HEK293 (cell line): ENCODE measurements at regions not wholly inside any gene's neighbourhood (a gene's known extent, or its start where the extent isn't known, plus 50 kb on each side); places are given as distances from the start of the nearest gene placed in this dataset.

Source experiments
- CTCF ChIA-PET: fragments of 350-600 bp; formaldehyde crosslinking; extraction: SDS; loops from one replicate; lab custom pipeline; 2021; ENCODE audit warnings: antibody characterized with exemption; lab: Yijun Ruan, JAX
- POLR2A ChIA-PET: fragments of 300-600 bp; formaldehyde crosslinking; extraction: SDS; loops from one replicate; lab custom pipeline; 2020; ENCODE audit warnings: antibody characterized with exemption, inconsistent platforms; lab: Yijun Ruan, JAX
- H3K27ac ChIP-seq: fragments of 200-500 bp; sonication (Bioruptor generic); 2 replicates; pipeline ENCODE4 v1.5.1; 2014; ENCODE audit warnings: low read depth, low read length, control low read depth, inconsistent platforms; ENCODE audit errors: extremely low read depth
- H3K36me3 ChIP-seq, 2 experiments: fragments of 200-500 bp in 1 of 2; sonication (Bioruptor generic) in 1 of 2; 1 replicate in 1 of 2; 2 replicates in 1 of 2; pipeline ENCODE4 v1.5.1; 2014 to 2017; ENCODE audit warnings: inconsistent platforms in 2 of 2, low read length in 2 of 2; ENCODE audit not compliant: control insufficient read depth in 2 of 2, insufficient read depth in 1 of 2
- H3K4me1 ChIP-seq: fragments of 200-500 bp; sonication (Bioruptor generic); 2 replicates; pipeline ENCODE4 v1.5.1; 2014; ENCODE audit warnings: mild to moderate bottlenecking, low read length, inconsistent platforms; ENCODE audit not compliant: control insufficient read depth, insufficient read depth
- H3K4me3 ChIP-seq: 2 replicates; pipeline ENCODE4 v1.5.1; 2011; ENCODE audit warnings: low read depth, mild to moderate bottlenecking, control low read depth, low read length, moderate library complexity
- H3K9me3 ChIP-seq: fragments of 200-500 bp; sonication (Bioruptor generic); 2 replicates; pipeline ENCODE4 v1.5.1; 2014; ENCODE audit warnings: low read depth, low read length, inconsistent platforms; ENCODE audit not compliant: control insufficient read depth, insufficient read depth
- BCL11A ChIP-seq: fragments of 450-650 bp; formaldehyde crosslinking; IDR thresholded peaks from 2 replicates; pipeline ENCODE4 v1.5.1; 2016; ENCODE audit warnings: low read depth, missing biosample characterization, missing genetic modification characterization
- HOXA7 ChIP-seq: sonication (generic); formaldehyde crosslinking; IDR thresholded peaks from 2 replicates; pipeline ENCODE4 v1.8.1; 2022; ENCODE audit warnings: missing genetic modification reagents, borderline replicate concordance
- HOXC10 ChIP-seq: sonication (generic); formaldehyde crosslinking; IDR thresholded peaks from 2 replicates; pipeline ENCODE4 v1.8.1; 2023; ENCODE audit warnings: mild to moderate bottlenecking, missing genetic modification reagents
- KLF7 ChIP-seq: fragments of 450-650 bp; formaldehyde crosslinking; IDR thresholded peaks from 2 replicates; pipeline ENCODE4 v1.5.1; 2016; ENCODE audit warnings: missing biosample characterization, missing genetic modification characterization, borderline replicate concordance
- KLF9 ChIP-seq: fragments of 450-650 bp; formaldehyde crosslinking; IDR thresholded peaks from 2 replicates; pipeline ENCODE4 v1.5.1; 2016; ENCODE audit warnings: missing biosample characterization, missing genetic modification characterization, low read depth
- SETDB1 ChIP-seq: IDR thresholded peaks from one replicate; pipeline ENCODE4 v1.6.1; 2017; ENCODE audit warnings: mild to moderate bottlenecking, low read length, moderate library complexity, mixed read lengths; ENCODE audit not compliant: insufficient read length
- SP2 ChIP-seq: fragments of 450-650 bp; formaldehyde crosslinking; IDR thresholded peaks from 2 replicates; pipeline ENCODE4 v1.5.1; 2016; ENCODE audit warnings: missing biosample characterization, missing genetic modification characterization
- WT1 ChIP-seq: fragments of 450-650 bp; formaldehyde crosslinking; IDR thresholded peaks from 2 replicates; pipeline ENCODE4 v1.5.1; 2016; ENCODE audit warnings: missing biosample characterization, missing genetic modification characterization
- ZBTB10 ChIP-seq: fragments of 450-650 bp; formaldehyde crosslinking; IDR thresholded peaks from 2 replicates; pipeline ENCODE4 v1.5.1; 2016; ENCODE audit warnings: missing biosample characterization, missing genetic modification characterization
- ZBTB49 ChIP-seq: fragments of 450-650 bp; formaldehyde crosslinking; IDR thresholded peaks from 2 replicates; pipeline ENCODE4 v1.5.1; 2016; ENCODE audit warnings: missing biosample characterization, missing genetic modification characterization, low read depth
- ZFHX2 ChIP-seq: fragments of 450-650 bp; formaldehyde crosslinking; conservative IDR thresholded peaks from 2 replicates; pipeline ENCODE4 v1.5.1; 2016; ENCODE audit warnings: missing biosample characterization, missing genetic modification characterization
- ZNF132 ChIP-seq: fragments of 450-650 bp; formaldehyde crosslinking; IDR thresholded peaks from 2 replicates; pipeline ENCODE4 v1.5.1; 2017; ENCODE audit warnings: missing biosample characterization, missing genetic modification characterization, borderline replicate concordance
- ZNF138 ChIP-seq: fragments of 450-650 bp; formaldehyde crosslinking; IDR thresholded peaks from 2 replicates; pipeline ENCODE4 v1.5.1; 2016; ENCODE audit warnings: missing biosample characterization, missing genetic modification characterization, borderline replicate concordance
- ZNF18 ChIP-seq: fragments of 450-650 bp; formaldehyde crosslinking; IDR thresholded peaks from 2 replicates; pipeline ENCODE4 v1.5.1; 2016; ENCODE audit warnings: missing biosample characterization, missing genetic modification characterization
- ZNF2 ChIP-seq: fragments of 450-650 bp; formaldehyde crosslinking; IDR thresholded peaks from 2 replicates; pipeline ENCODE4 v1.5.1; 2016; ENCODE audit warnings: missing biosample characterization, missing genetic modification characterization
- ZNF202 ChIP-seq: fragments of 450-650 bp; formaldehyde crosslinking; IDR thresholded peaks from 2 replicates; pipeline ENCODE4 v1.5.1; 2016; ENCODE audit warnings: missing biosample characterization, missing genetic modification characterization, borderline replicate concordance
- ZNF354C ChIP-seq: fragments of 450-650 bp; formaldehyde crosslinking; IDR thresholded peaks from 2 replicates; pipeline ENCODE4 v1.5.1; 2016; ENCODE audit warnings: missing biosample characterization, missing genetic modification characterization, low read depth, borderline replicate concordance
- ZNF362 ChIP-seq: fragments of 450-650 bp; formaldehyde crosslinking; IDR thresholded peaks from 2 replicates; pipeline ENCODE4 v1.5.1; 2016; ENCODE audit warnings: missing biosample characterization, missing genetic modification characterization
- ZNF544 ChIP-seq: fragments of 450-650 bp; formaldehyde crosslinking; IDR thresholded peaks from 2 replicates; pipeline ENCODE4 v1.5.0; 2017; ENCODE audit warnings: missing biosample characterization, missing genetic modification characterization
- ZNF558 ChIP-seq: fragments of 450-650 bp; formaldehyde crosslinking; IDR thresholded peaks from 2 replicates; pipeline ENCODE4 v1.5.1; 2016; ENCODE audit warnings: missing biosample characterization, missing genetic modification characterization
- ZNF580 ChIP-seq: fragments of 450-650 bp; formaldehyde crosslinking; IDR thresholded peaks from 2 replicates; pipeline ENCODE4 v1.5.1; 2016; ENCODE audit warnings: missing biosample characterization, missing genetic modification characterization
- ZNF670 ChIP-seq: fragments of 450-650 bp; formaldehyde crosslinking; IDR thresholded peaks from 2 replicates; pipeline ENCODE4 v1.5.1; 2016; ENCODE audit warnings: missing biosample characterization, missing genetic modification characterization, low read depth
- ZNF677 ChIP-seq: fragments of 450-650 bp; IDR thresholded peaks from 2 replicates; pipeline ENCODE4 v1.5.0; 2018; ENCODE audit warnings: missing biosample characterization, mild to moderate bottlenecking, missing genetic modification characterization, moderate library complexity
- ZNF747 ChIP-seq: fragments of 450-650 bp; formaldehyde crosslinking; IDR thresholded peaks from 2 replicates; pipeline ENCODE4 v1.5.1; 2016; ENCODE audit warnings: missing biosample characterization, missing genetic modification characterization
- ZNF76 ChIP-seq: fragments of 450-650 bp; formaldehyde crosslinking; IDR thresholded peaks from 2 replicates; pipeline ENCODE4; 2016; ENCODE audit warnings: low read depth, missing biosample characterization, missing genetic modification characterization, borderline replicate concordance
- ZSCAN18 ChIP-seq: fragments of 450-650 bp; formaldehyde crosslinking; IDR thresholded peaks from 2 replicates; pipeline ENCODE4 v1.5.1; 2016; ENCODE audit warnings: missing biosample characterization, missing genetic modification characterization

GRCh38 chr4:81758574-81759264, 287.0 kb upstream of the RASGEF1B start (continued):
- no peak for TF ChIP-seq ZNF677 (tag by site-specific recombination)
- TF ChIP-seq WT1 (tag by site-specific recombination) = no peak
- TF ChIP-seq ZNF362 = no peak
- TF ChIP-seq ZNF670 (tag by site-specific recombination) = no peak
- no peak for TF ChIP-seq SETDB1
- no peak for TF ChIP-seq ZNF76

- H3K4me3 ChIP-seq = no peak overlapping the region
- TF ChIP-seq KLF9 (no peak), ZNF747 (tag by site-specific recombination) (no peak), ZNF138 (no peak), SP2 (no peak), ZNF132 (tag by site-specific recombination) (no peak), HOXC10 (CRISPR knock-in tag) (no peak), ZNF354C (tag by site-specific recombination) (no peak), KLF7 (no peak), ZNF580 (tag by site-specific recombination) (no peak), ZNF2 (no peak), ZNF202 (tag by site-specific recombination) (no peak), ZSCAN18 (no peak), ZFHX2 (tag by site-specific recombination) (no peak), HOXA7 (CRISPR knock-in tag) (no peak), ZNF18 (tag by site-specific recombination) (no peak), BCL11A (tag by site-specific recombination) (no peak), ZNF544 (tag by site-specific recombination) (no peak), ZBTB10 (tag by site-specific recombination) (no peak), ZNF558 (tag by site-specific recombination) (no peak), ZBTB49 (no peak)
- TF ChIP-seq, all 188 proteins: peak for 0
- Histone ChIP-seq H3K36me3 (no peaks in the 10 kb centered on the region), H3K9me3 (no peaks in the 10 kb centered on the region), H3K4me1 (no peaks in the 10 kb centered on the region), H3K27ac (no peak overlapping the region)
- POLR2A ChIA-PET = interaction anchor here (0.6 kb wide), 1 partner anchor 594 kb away, joined by 3 read pairs; no protein-coding TSS in a partner anchor
- CTCF ChIA-PET = no interaction called here
These were observed 286.0 kb upstream of the RASGEF1B start for GRCh38 chr4:81757691-81758090.
